ENCODE measurements at regions not wholly inside any gene's neighbourhood (a gene's known extent, or its start where the extent isn't known, plus 50 kb on each side); places are given as distances from the start of the nearest gene placed in this dataset.
A peak's percentile ranks its signal among the peaks of the same experiment; 100 is the strongest.

DNA sequence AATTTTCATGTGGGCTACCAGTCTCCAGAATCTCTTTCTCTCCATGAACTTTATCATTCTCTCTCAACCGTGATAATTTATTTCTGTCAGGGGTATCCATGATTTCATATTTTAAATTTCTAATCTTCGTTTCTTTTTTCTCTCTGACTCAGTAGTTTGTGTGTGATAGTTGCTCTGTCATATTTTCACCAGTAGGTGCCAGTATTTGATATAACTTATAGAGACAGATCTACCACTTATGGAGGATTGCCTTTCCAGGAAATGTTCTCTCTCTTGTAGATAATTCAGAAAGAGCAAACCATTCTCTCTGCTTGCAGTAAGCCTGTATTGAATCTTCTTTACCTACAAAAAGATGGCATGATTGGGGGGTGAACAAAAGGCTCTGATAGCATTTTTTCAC lies 79.3 kb upstream of the DYNLT3 start:
- no peak for DNase-seq
- TF ChIP-seq, protein P1, sequence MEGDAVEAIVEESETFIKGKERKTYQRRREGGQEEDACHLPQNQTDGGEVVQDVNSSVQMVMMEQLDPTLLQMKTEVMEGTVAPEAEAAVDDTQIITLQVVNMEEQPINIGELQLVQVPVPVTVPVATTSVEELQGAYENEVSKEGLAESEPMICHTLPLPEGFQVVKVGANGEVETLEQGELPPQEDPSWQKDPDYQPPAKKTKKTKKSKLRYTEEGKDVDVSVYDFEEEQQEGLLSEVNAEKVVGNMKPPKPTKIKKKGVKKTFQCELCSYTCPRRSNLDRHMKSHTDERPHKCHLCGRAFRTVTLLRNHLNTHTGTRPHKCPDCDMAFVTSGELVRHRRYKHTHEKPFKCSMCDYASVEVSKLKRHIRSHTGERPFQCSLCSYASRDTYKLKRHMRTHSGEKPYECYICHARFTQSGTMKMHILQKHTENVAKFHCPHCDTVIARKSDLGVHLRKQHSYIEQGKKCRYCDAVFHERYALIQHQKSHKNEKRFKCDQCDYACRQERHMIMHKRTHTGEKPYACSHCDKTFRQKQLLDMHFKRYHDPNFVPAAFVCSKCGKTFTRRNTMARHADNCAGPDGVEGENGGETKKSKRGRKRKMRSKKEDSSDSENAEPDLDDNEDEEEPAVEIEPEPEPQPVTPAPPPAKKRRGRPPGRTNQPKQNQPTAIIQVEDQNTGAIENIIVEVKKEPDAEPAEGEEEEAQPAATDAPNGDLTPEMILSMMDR (IDR thresholded peaks at IDR 0.05): peak in 5 of 6 experiments; percentile 11 to 72 (median 45)
- TF ChIP-seq POLR2A (IDR thresholded peaks at IDR 0.05): no peak
- H3K9me3 ChIP-seq: no peaks in the 10 kb centered on the region
- no peaks in the 10 kb centered on the region for H3K36me3 ChIP-seq
- no peak overlapping the region for H3K4me3 ChIP-seq (replicated peaks in 1 of 3)
- no peak overlapping the region for H3K27ac ChIP-seq
- H3K27me3 ChIP-seq: no peaks in the 10 kb centered on the region
- 10 to 12% methylated on average over 2 of the region's 2 CpGs for WGBS, 2 donors
- intact Hi-C loops (cut with DNase I): loop anchor here (5.0 kb wide), 1 partner anchor 236 kb away; no protein-coding TSS in a partner anchor
- H3K4me1 ChIP-seq: no peaks in the 10 kb centered on the region

DNA sequence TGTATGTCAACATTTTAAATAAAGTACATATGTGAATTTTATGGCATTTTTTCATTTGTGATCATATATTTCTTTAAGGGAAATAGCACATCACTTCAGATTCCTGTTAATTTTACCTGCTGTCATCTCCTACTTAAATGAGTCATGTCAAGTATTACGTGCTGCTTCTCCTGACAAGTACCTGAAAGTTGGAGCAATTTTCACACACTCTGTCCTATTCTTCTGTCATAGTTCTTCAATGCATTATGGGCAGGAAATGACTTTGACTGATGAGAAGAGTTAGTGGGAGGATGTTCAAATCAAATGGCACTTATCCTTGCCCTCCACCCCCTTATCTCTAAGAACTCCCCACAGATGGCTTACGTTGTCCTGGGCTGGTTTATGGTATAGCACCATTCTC lies 64.2 kb upstream of the SYTL5 start:
- TF ChIP-seq, protein P1 (IDR thresholded peaks at IDR 0.05): no peak
- TF ChIP-seq POLR2A (IDR thresholded peaks at IDR 0.05): no peak
- DNase-seq: no peak
- 79 to 90% methylated on average over 2 of the region's 2 CpGs for WGBS, 2 donors
- Histone ChIP-seq H3K36me3 (no peaks in the 10 kb centered on the region), H3K4me1 (no peaks in the 10 kb centered on the region), H3K27ac (no peak overlapping the region), H3K27me3 (no peaks in the 10 kb centered on the region), H3K4me3 (replicated peaks in 1 of 3) (no peak overlapping the region), H3K9me3 (no peaks in the 10 kb centered on the region)
- intact Hi-C loops (cut with DNase I): no loop called here

DNA sequence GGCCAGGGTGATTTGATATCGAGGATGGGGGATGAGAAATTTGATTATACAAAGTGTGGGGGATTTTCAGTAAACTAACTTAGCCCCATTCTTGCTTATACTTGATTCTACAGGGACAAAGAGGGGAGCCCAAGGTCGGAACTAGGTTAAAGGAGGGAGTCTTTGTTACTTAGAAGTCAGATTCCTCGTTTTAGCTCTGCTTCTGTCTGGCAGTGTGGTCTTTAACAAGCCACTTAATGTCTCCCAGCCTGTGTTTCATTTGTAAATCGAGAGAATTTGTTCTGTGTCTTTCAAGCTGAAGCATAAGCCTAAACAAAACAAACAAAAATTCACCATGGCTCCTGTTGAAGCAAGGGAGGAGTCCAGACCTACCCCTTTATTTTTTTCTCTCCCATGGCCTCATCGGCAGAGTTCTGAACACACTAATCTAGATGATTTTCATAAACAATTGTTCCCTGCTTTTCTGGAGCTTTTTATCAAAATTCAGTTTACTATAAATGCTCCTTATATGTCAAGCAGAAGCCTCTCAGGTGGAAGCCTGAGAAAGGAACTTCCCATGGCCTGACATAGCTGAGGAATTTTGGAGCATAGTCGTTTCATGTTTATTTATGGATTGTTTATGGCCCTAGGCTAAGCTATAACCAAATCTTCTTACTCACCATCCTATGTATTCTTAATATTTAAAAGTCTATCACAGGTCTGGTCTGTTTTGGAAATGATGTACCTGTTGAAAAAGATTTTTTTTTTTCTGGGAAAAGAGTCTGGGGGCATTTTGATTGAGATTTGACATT lies 62.6 kb upstream of the SYTL5 start:
- intact Hi-C loops (cut with DNase I): no loop called here
- WGBS, 2 donors: 42% methylated on average over 6 of the region's 6 CpGs
- TF ChIP-seq, protein P1 (IDR thresholded peaks at IDR 0.05): no peak
- no peak for TF ChIP-seq POLR2A (IDR thresholded peaks at IDR 0.05)
- no peaks in the 10 kb centered on the region for H3K36me3 ChIP-seq
- no peaks in the 10 kb centered on the region for H3K27me3 ChIP-seq
- H3K4me3 ChIP-seq (replicated peaks in 1 of 3): no peak overlapping the region
- H3K27ac ChIP-seq: no peak overlapping the region
- no peak for DNase-seq
- H3K4me1 ChIP-seq: no peaks in the 10 kb centered on the region
- no peaks in the 10 kb centered on the region for H3K9me3 ChIP-seq

DNA sequence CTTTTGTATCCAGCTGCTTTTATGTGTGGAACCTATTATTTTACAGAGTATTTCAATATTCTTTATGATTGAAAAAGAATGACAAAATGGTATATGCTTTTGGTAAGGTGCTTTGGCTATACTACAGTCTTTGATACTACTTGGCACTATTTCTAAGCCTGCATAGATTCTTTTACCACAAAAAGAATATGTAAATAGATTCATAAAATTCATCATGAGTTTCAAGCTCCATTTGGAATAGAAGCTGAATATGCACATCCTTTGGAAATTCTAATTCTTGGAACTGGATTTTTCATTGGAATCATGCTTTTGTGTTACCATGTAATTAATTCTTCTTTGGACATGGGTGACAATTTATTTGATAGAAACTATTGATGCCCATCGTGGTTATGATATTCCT lies 60.2 kb upstream of the SYTL5 start:
- H3K4me1 ChIP-seq: no peaks in the 10 kb centered on the region
- intact Hi-C loops (cut with DNase I): no loop called here
- H3K4me3 ChIP-seq (replicated peaks in 1 of 3): no peak overlapping the region
- DNase-seq: no peak
- H3K36me3 ChIP-seq: no peaks in the 10 kb centered on the region
- 91 to 100% methylated on average over 1 of the region's 1 CpG for WGBS, 2 donors
- H3K9me3 ChIP-seq: no peaks in the 10 kb centered on the region
- no peaks in the 10 kb centered on the region for H3K27me3 ChIP-seq
- TF ChIP-seq, protein P1 (IDR thresholded peaks at IDR 0.05): no peak
- no peak for TF ChIP-seq POLR2A (IDR thresholded peaks at IDR 0.05)
- no peak overlapping the region for H3K27ac ChIP-seq

DNA sequence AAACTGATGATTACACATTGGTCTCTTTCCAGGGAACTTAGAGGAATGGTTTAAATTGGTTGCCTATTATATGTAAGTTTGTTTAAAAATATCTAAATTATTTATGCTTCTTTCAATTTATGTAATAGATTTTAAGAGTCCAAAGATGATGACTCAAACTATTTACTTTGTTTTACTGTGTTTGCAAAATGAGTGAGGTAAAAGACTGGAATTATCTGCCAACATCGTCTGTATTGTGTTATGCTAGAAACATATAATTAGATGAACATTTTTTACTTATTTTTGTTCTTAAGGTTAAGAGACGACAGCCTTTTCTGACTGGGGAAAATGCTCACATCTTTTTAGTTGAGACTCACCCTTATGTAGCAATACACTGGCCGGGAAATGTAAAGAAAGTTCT lies 51.1 kb upstream of the SYTL5 start:
- Histone ChIP-seq H3K9me3 (no peaks in the 10 kb centered on the region), H3K36me3 (no peaks in the 10 kb centered on the region), H3K27ac (no peak overlapping the region), H3K27me3 (no peaks in the 10 kb centered on the region), H3K4me1 (no peaks in the 10 kb centered on the region), H3K4me3 (replicated peaks in 1 of 3) (no peak overlapping the region)
- TF ChIP-seq POLR2A (IDR thresholded peaks at IDR 0.05): no peak
- TF ChIP-seq, protein P1 (IDR thresholded peaks at IDR 0.05): no peak
- intact Hi-C loops (cut with DNase I): no loop called here
- WGBS, 2 donors: 84 to 94% methylated on average over 3 of the region's 3 CpGs
- no peak for DNase-seq

Data from thyroid gland (tissue), 4 donors.